ENCODE measurements at regions not wholly inside any gene's neighbourhood (a gene's known extent, or its start where the extent isn't known, plus 50 kb on each side); places are given as distances from the start of the nearest gene placed in this dataset.
A peak's percentile ranks its signal among the peaks of the same experiment; 100 is the strongest.

- H3K4me1 ChIP-seq = no peaks in the 10 kb centered on the region
- H3K36me3 ChIP-seq = no peaks in the 10 kb centered on the region
- intact Hi-C loops (cut with DNase I) = no loop called here
- no peak overlapping the region for H3K27ac ChIP-seq
- no peaks in the 10 kb centered on the region for H3K27me3 ChIP-seq
- TF ChIP-seq CTCF (IDR thresholded peaks at IDR 0.05) = no peak
- DNase-seq (no peak), FAIRE-seq (no peak), ATAC-seq (no peak)
- WGBS, 2 donors = 82 to 91% methylated on average over 2 of the region's 2 CpGs
- no peak overlapping the region for H3K4me3 ChIP-seq
- H3K9me3 ChIP-seq = no peaks in the 10 kb centered on the region
Observed at GRCh38 chr3:135499426-135499825, 466.1 kb upstream of the PPP2R3A start.

- Histone ChIP-seq H3K4me3 (no peak overlapping the region), H3K36me3 (no peaks in the 10 kb centered on the region), H3K27me3 (no peaks in the 10 kb centered on the region), H3K9me3 (no peaks in the 10 kb centered on the region), H3K4me1 (no peaks in the 10 kb centered on the region), H3K27ac (no peak overlapping the region)
- intact Hi-C loops (cut with DNase I) = no loop called here
- FAIRE-seq = no peak
- no peak for TF ChIP-seq CTCF (IDR thresholded peaks at IDR 0.05)
- ATAC-seq = no peak
- WGBS, 2 donors = 89 to 93% methylated on average over 3 of the region's 3 CpGs
- DNase-seq = no peak
Observed at GRCh38 chr3:135500034-135500433, 465.5 kb upstream of the PPP2R3A start.

- 42 to 48% methylated on average over 11 of the region's 11 CpGs for WGBS, 2 donors
- ATAC-seq = no peak
- TF ChIP-seq CTCF (IDR thresholded peaks at IDR 0.05) = no peak
Observed at GRCh38 chr3:135503065-135503759, 462.3 kb upstream of the PPP2R3A start.

GRCh38 chr3:135503760-135504686, 461.5 kb upstream of the PPP2R3A start:
- H3K4me1 ChIP-seq = no peaks in the 10 kb centered on the region
- no peak overlapping the region for H3K4me3 ChIP-seq
- H3K27me3 ChIP-seq = peaks cover 0 to 7% (median 0%) of the 10 kb centered on the region in 4 donors
- H3K9me3 ChIP-seq = no peaks in the 10 kb centered on the region
- H3K27ac ChIP-seq = no peak overlapping the region
- intact Hi-C loops (cut with DNase I) = no loop called here
- 23 to 24% methylated on average over 18 of the region's 18 CpGs for WGBS, 2 donors
- H3K36me3 ChIP-seq = no peaks in the 10 kb centered on the region
- DNase-seq (peak; percentile 18 to 78 (median 49)), ATAC-seq (peak in 3 of 4 donors; percentile 84 to 85 (median 85)), FAIRE-seq (no peak)
- peak in 3 of 4 donors; percentile 24 to 40 (median 38) for TF ChIP-seq CTCF (IDR thresholded peaks at IDR 0.05)

More at GRCh38 chr3:135503065-135503759, 462.3 kb upstream of the PPP2R3A start:
- Histone ChIP-seq H3K27ac (no peak overlapping the region), H3K4me1 (no peaks in the 10 kb centered on the region), H3K27me3 (peaks cover 0 to 7% (median 0%) of the 10 kb centered on the region in 4 donors), H3K9me3 (no peaks in the 10 kb centered on the region), H3K36me3 (no peaks in the 10 kb centered on the region), H3K4me3 (no peak overlapping the region)
- intact Hi-C loops (cut with DNase I) = no loop called here
- FAIRE-seq (no peak), DNase-seq (no peak)
